ENCODE measurements at regions not wholly inside any gene's neighbourhood (a gene's known extent, or its start where the extent isn't known, plus 50 kb on each side); places are given as distances from the start of the nearest gene placed in this dataset.

DNA sequence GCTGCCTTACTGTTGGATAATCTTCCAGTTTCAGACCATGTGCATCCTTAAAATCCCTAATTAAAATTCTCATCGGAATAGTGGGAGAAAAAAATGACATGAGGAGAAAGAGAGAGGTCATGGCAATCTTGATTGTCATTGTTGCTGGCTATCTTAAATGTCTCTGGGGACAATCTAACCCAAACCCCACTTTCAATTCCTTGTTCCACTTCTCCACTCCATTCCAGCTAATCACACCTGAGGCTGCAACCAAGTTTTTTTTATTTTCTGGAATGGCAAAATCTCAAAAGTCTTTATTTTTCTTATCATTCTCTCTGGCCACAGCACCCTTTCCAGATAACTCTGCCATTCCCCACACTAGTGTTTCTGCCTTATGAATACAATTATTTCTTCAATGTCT is 171.9 kb upstream of the RASA1 start:
- FAIRE-seq (no peak), DNase-seq (ENCODE audit: insufficient read length, low spot score) (no peak)

DNA sequence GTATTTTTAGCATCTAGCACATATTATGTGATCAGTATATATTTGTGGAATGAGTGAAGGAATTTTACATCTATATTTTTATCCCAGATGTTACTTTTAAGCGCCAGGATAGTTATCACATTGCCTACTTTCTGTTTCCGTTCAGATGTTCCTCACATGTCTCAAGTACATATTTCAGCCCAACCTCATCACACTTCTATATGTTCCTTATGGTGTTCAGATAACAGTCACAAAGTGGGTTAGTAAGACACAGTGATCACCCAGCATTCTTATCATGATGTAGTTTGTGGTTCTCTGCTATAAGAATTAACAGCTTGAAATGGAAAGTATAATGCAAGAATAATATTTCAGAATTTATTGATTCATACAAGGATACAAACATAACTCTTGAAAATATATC is 170.0 kb upstream of the RASA1 start:
- DNase-seq (ENCODE audit: insufficient read length, low spot score) (no peak), FAIRE-seq (no peak)

DNA sequence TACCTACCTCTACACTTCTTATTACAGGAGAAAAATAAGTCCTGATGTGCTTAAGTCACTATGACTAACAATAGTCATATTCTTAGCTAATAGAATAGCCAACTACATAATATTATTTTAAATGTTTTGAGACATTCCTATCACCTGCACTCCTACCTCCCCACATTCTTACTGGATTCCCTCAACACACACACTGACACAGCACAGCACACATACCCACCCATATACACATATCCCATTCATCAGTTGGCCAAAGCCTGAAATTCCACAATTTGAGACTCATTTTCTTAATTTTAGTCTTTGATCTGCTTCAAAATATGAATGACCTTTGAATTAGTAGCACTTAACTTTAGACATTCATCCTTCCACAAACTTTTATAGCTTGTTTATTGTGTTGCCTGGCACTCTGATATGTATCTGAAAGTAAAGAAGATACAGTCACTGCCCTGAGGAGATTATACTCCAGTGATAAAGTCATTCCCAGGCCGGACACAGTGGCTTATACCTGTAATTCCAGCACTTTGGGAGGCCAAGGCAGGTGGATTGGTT is 168.3 kb upstream of the RASA1 start:
- DNase-seq (ENCODE audit: insufficient read length, low spot score) = no peak
- FAIRE-seq = no peak

DNA sequence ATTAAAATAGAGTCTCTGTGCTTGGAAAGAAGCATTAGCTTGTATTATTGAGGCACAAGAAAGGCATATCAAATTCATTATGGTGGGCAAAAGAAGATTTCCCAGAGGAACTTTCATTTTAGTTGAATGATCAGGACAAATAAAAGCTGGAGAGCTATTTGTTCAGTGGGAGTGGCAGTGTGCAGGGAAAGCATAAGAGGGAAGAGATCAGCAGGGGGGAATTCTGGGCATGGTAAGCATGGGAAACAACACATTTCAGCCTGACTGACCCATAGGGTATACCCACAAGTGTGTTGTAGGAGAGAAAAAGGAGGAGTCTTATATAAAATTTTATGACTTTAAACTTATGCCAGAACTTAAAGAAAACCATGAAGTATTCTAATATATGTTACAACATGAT is 167.7 kb upstream of the RASA1 start:
- FAIRE-seq (no peak), DNase-seq (ENCODE audit: insufficient read length, low spot score) (no peak)

DNA sequence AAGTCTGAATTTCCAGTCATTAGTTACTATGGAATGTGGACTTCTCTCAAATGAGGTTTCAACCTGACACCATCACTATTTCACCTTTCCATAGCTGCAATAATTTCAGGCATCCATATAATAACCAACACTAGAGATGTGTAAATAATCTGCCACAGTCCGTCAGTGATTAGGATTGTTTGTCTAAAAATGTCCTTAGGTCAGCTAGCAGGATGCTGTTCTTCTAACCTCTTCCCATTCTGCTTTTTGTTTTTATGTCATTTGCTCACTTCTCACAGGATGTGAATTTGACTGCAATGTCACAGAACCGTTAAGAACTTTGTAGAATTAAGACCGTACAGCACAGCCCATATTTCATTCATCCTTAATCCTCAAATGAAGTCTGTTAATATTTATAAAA is 166.4 kb upstream of the RASA1 start:
- DNase-seq (ENCODE audit: insufficient read length, low spot score) = no peak
- no peak for FAIRE-seq

DNA sequence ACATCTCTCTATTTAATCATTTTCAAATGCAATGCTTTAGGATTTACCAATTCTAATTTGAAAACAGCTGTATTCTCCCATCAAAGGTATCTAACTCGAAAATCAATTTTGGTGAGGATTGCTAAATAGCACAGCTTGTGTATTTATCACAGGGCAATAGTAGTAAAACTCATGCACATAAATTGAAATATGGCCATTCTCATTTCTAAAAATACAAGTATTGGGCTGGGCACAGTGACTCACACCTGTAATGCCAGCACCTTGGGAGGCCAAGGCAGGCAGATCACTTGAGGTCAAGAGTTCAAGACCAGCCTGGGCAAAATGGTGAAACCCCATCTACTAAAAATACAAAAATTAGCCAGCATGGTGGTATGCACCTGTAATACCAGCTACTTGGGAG is 164.8 kb upstream of the RASA1 start:
- DNase-seq (ENCODE audit: insufficient read length, low spot score) = no peak
- no peak for FAIRE-seq

DNA sequence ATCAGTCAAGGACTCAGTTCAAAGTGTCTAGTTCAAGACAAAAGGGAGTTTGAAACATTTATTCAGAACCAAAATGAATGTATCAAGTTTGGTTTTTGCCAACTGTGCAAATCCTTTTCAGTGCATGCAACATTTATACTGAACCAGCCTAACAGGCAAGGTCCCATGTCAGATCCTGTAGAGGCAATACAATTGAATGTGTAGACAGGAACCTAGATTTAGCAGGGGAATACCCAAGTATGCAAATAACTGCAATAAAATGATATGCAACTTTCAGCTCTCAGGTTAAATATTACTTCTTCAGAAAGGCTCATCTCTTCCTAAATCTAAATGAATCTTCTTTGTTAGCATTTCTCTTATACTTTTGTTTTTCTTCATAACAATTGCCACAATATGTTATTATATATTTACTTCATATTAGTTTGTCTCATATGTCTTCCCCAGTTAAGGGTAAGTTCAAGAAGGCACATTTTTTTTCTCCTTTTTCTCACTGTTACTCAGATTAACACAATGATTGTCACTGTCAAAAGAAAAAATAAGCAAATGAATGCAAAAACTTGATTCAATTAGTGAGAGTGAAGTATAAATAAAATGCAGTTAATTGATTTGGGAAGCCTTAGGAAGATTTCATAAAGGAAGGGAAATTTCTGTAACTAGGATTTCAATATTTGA is 163.9 kb upstream of the RASA1 start:
- no peak for FAIRE-seq

DNA sequence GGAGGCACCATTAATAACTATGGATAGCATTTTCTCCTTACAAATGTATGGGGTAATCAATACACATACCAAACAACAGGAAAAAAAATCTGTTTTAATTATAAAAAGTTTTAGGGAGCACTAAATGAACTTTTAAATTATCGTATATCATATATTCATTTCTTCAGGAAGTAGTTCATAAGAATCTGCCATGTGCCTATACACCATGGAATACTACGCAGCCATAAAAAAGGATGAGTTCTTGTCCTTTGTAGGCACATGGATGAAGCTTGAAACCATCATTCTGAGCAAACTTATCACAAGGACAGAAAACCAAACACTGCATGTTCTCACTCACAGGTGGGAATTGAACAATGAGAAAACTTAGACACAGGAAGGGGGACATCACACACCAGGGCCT is 162.1 kb upstream of the RASA1 start:
- DNase-seq (ENCODE audit: insufficient read length, low spot score) (no peak), FAIRE-seq (no peak)

More for the DNA sequence above, 163.9 kb upstream of the RASA1 start:
- DNase-seq (ENCODE audit: insufficient read length, low spot score) = no peak

DNA sequence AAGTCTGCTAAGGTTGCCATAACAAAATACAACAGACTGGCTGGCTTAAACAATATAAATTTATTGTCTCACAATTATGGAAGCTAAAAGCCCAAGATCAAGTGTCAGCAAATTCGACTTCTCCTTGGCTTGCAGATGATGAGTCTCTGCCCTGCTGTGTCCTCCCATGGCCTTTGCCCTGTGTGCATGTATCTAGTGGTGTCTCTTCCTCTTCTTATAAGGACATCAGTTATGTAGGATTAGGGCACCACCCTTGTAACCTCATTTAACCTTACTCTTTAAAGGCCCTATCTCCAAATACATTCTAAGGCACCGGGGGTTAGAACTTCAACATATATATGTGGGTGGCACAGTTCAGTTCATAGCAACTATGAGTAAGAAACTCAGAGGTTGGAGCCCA is 157.9 kb upstream of the RASA1 start:
- FAIRE-seq = no peak
- no peak for DNase-seq (ENCODE audit: insufficient read length, low spot score)

DNA sequence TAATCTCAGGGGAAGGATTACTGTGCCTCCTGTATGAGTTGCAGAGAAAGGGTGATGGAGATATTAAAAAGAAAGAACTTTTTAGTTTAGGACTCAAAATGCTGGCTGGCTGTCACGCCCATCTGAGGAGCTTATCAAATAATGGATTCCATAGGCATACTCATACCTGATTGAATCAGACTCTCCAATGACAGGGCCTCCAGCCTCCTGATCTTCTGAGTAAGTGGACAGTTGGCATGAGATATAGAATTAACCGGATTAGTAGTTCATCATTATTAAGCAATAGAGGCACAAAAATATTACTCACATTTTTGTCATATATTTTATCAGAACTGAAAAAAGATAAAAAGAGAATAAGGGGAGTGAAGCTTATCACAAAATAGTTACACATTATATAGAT is 157.0 kb upstream of the RASA1 start:
- FAIRE-seq = no peak
- DNase-seq (ENCODE audit: insufficient read length, low spot score) = no peak

DNA sequence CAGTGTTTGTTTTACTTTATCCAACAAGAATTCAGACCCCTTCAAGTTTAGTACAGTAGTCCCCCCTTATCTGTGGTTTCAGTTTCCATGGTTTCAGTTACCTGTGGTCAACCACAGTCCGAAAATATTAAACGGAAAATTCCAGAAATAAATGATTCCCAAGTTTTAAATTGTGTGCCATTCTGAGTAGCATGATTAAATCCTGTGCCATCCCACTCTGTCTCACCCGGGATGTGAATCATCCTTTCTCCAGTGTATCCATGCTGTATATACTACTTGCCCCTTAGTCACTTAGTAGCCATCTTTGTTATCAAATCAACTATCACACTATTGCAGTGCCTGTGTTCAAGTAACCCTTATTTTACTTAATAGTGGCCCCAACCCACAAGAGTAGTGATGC is 153.8 kb upstream of the RASA1 start:
- FAIRE-seq = no peak
- DNase-seq (ENCODE audit: insufficient read length, low spot score) = peak; percentile 29

DNA sequence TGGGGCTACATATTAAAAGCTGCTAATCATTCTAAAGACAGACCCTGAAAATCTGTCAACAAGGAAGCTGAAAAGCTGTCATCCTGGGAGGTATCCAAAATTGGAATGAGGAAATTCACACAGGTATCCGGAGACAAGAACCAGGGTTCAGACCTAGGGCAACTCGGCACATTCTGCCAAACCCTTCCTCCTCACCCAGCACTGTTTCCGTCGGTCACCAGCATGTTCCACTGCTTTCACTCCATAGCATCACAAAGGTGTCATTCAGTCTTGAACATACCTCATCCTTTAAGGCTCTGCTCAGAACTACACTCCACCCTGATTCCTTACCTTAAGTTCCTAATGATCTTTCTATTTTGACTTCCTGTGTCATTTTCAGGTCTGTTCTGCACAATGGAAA is 153.1 kb upstream of the RASA1 start:
- DNase-seq (ENCODE audit: insufficient read length, low spot score) (no peak), FAIRE-seq (no peak)

DNA sequence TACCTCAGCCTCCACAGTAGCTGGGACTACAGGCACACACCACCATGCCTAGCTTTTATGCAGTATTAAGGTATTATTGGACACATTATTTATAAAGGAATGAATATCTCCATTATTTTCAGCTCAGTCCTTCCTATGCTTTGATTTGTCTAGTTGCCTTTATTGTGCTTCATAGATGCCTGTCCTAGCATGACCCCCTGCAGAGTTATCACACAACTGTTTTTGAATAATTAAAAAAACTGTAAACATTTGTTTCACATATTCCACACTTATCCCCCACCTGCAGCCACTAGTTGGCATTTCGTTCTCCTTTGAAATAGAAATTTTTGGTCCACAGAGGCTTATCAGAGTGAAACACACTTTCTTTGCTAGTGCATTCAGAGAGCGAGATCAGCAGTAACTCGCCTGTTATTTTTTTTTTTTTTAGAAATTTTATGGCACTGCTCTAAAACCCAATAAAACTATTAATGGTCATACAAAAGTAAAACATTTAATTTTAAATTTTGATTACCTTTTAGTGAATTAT is 151.8 kb upstream of the RASA1 start:
- DNase-seq (ENCODE audit: insufficient read length, low spot score) (no peak), FAIRE-seq (no peak)

DNA sequence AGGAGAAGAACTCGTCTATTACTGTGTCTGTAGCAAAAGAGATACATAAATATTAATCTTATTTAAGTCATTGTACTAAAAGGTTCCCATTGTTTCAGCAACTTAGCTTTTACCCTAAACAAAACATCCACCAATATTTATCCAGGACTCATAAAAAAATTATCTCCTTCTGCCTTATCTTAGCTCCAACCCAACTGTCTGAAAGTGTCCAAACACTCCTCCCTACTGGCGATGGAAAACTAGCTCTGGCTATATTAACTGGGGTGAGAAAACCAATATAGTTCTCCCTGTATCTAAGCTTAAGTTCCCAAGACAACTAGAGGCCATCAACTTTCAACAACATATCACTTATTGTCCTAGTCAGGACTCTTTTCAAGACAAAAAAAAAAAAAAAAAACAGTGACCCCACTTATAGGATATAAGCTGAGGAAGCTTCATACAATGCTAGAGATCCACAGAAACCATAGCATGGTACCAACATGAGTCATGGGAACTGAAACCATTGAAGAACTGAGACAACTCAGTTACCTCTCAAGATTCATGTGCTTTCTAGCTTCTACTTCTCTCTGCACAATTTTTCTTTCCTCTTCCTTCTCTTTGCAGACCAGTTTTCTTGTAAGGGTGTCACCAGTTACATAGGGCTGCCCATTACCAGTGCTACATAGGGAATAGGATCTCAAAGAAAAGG is 150.7 kb upstream of the RASA1 start:
- FAIRE-seq (no peak), DNase-seq (ENCODE audit: insufficient read length, low spot score) (no peak)

DNA sequence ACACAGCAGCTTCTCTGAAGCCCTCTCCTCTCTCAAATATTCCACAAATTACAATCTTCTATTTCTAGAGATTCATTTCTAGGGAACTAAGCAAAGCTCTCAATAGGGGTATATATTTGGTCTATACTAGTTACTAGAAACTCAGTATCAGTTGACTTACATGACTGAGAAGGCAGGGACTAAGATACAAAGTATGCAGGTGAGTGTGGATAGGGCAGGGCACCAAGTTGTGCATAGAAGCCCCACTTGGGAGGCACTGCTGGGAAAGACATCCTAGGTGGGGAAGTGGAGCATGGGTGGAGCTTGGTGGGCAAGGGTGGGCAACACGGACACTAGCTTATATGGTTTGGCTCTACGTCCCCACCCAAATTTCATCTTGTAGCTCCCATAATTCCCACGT is 148.1 kb upstream of the RASA1 start:
- DNase-seq (ENCODE audit: insufficient read length, low spot score) = no peak
- FAIRE-seq = no peak

DNA sequence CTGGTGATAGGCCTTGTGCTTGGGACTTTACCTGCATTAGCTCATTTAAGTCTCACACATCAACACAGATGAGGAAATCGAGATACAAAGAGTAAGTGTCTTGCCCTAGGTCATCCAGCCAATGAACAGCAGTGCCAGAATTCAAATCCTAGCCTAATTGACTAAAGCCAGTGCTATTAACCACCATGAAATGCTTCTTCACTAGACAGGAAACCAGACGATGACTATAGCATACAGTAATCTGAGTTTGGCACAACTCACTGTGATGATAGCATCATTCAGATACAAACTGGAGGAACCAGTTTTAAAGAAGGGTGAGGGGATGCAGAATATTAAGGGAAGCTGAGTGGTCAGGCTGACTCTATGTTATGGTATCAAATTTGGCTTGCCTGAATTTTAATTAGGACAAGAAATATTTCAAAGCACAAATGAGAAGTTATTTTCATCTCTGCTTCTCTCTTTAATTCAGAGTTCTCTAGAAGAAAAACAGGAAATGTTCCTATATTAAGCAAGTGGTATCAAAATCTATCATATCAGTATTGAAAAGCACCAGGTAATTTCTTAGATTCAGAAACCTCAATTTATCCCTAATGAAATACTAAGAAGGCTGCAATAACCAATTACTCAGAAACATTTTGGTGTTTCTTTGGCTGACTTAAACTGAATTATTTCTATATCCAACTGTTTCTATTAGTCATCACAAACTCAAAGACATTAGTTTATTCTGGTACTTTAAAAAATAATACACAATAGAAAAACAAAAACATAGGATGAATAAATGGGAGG is 147.0 kb upstream of the RASA1 start:
- DNase-seq (ENCODE audit: insufficient read length, low spot score) = peak; percentile 20
- FAIRE-seq = peak; percentile 88

DNA sequence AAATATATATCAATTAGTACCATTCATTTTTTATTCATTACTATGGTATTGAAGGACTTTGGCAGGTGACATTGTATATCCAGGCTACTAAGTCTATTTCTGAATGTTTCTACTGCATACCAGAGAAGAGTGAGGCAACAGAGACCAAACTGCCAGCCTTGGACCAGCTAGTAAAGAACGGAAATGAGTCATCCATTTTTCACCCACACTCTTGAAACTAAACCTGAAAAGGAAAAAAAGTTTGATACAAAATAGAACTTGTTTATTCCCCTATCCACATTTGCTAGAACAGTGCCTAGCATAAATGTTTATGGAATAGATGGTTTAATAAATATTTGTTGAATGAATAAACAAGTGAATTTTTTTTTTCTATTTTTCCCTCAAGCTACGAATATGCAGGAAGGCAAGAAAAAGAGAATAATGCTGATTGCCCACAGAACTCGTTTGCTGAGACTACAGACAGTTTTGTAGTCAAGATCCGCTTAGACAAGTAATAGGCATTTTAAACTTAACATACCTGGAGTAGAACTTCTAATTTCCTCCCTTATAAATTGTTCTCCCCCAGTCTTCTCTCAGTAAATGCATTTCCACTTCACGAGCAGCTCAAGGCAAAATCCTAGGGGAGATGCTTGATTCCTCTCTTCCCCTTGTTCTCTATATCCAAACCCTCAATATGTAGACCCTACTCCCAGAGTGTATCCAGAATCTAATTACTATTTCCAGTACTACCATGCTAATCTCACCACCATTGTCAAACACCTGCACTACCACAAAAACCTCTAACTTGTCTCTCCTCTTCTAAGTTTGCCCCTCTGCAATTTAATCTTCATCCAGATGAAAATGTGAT is 146.2 kb upstream of the RASA1 start:
- DNase-seq (ENCODE audit: insufficient read length, low spot score) = peak; percentile 56
- FAIRE-seq = peak; percentile 80

DNA sequence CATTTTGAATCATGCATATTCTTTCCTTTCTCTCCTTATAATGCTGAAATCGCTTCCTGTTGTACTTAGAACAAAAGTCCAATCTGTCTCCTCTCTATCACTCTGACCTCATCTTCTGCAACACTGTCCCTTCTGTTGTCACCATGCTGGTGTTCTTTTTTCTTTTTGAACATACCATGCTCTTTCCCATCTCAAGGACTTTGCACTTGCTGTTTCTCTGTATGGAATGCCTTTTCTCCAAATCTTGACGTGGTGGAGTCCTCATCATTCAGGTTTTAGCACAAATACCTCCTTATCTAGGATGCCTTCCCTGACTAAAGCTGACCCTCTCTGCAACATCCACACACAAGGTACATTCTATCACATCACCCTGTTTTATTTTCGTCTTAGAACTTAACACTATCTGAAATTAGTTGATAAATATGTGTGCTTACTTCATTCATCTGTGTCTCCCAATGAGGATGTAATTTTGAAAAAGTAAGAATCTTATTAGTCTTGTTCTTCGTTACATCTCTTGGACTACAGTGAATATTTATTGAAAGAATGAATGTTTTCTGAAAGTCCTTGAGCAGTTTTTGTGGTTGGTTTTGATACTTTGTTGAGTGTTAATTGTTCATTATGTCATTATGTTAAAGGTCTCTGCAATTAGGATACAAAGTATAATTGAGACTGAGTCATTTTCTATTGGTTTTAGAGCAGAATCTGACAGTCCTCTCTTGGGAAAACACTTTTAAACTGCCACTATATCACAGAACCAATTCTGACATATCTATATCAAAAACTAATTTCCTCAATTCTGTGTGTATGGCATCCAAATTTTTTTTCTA is 145.3 kb upstream of the RASA1 start:
- no peak for FAIRE-seq

DNA sequence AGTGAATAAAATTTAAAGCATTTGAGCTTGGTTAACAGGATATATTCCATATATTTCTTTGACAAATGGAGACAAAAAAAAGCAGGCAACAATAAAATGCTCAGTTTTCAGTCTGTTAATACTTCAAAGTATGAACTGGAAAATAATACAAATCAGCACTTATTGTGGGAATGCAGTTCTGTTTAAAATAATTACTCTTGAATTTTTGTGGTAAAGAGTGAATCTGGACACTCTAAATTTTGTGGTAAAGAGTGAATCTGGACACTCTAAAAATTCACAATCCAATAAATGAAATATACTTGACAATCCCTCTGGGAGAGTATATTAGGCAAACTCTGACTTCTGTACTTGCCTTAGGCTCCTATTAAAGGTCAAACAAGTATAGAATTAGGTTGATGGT is 141.9 kb upstream of the RASA1 start:
- DNase-seq (ENCODE audit: insufficient read length, low spot score) = no peak
- no peak for FAIRE-seq

More for the DNA sequence above, 145.3 kb upstream of the RASA1 start:
- DNase-seq (ENCODE audit: insufficient read length, low spot score) = no peak

DNA sequence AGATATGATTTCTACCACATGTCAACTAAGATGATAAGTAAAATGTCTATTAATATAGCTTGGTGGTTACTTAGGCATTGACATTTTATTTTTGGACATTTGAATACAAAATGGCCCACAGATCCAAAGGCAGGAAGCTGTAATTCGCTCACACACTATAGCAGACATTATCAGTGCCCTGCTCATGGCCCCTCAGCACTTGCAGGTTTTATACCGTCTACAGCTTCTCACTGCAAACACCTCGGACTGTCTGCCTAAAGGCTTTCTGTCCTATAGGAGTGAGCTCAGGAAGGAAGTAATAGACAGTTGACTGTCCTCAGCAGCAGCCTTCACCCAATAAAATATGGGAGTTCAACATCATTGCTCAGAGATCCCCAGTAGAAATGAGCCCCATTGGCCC is 140.8 kb upstream of the RASA1 start:
- no peak for FAIRE-seq
- no peak for DNase-seq (ENCODE audit: insufficient read length, low spot score)
